HFF-Myc (cell line): ENCODE measurements at regions not wholly inside any gene's neighbourhood (a gene's known extent, or its start where the extent isn't known, plus 50 kb on each side); places are given as distances from the start of the nearest gene placed in this dataset.

Source experiments
- DNase-seq: peaks from one replicate; pipeline ENCODE4 v3.0.0-alpha.2; 2011; ENCODE audit warnings: low read depth; ENCODE audit errors: extremely low read depth
- H3K4me3 ChIP-seq: replicated peaks from 2 replicates; pipeline ENCODE4 v1.5.1; 2011; ENCODE audit warnings: low read depth, mild to moderate bottlenecking, control low read depth, low read length
- TF ChIP-seq, protein P1 (sequence below): IDR thresholded peaks from 2 replicates; pipeline ENCODE4 v1.5.1; 2012; ENCODE audit warnings: mild to moderate bottlenecking, low read depth, low read length, control low read depth; ENCODE audit errors: missing control alignments

DNA sequence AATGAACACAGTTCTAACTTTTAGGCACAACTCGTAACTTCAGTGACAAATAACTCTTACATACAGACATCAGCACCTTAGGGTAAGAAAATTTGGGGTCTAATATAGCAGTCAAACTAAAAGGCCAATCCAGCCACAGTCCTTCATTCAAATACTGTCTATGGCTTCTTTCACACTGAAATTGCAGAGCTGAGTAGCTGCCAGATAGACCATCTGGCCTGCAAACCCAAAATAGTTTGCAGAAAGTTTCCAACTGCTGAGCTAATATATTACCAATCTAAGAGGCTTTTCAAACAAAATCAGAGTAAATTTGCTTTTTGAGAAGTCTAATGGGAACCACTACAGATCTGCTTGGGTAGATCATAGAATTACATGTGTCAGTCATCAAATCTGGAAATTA is 183.4 kb downstream of the GALR1 start:
- H3K4me3 ChIP-seq: no peak overlapping the region
- DNase-seq: no peak
- TF ChIP-seq, protein P1, sequence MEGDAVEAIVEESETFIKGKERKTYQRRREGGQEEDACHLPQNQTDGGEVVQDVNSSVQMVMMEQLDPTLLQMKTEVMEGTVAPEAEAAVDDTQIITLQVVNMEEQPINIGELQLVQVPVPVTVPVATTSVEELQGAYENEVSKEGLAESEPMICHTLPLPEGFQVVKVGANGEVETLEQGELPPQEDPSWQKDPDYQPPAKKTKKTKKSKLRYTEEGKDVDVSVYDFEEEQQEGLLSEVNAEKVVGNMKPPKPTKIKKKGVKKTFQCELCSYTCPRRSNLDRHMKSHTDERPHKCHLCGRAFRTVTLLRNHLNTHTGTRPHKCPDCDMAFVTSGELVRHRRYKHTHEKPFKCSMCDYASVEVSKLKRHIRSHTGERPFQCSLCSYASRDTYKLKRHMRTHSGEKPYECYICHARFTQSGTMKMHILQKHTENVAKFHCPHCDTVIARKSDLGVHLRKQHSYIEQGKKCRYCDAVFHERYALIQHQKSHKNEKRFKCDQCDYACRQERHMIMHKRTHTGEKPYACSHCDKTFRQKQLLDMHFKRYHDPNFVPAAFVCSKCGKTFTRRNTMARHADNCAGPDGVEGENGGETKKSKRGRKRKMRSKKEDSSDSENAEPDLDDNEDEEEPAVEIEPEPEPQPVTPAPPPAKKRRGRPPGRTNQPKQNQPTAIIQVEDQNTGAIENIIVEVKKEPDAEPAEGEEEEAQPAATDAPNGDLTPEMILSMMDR: no peak

DNA sequence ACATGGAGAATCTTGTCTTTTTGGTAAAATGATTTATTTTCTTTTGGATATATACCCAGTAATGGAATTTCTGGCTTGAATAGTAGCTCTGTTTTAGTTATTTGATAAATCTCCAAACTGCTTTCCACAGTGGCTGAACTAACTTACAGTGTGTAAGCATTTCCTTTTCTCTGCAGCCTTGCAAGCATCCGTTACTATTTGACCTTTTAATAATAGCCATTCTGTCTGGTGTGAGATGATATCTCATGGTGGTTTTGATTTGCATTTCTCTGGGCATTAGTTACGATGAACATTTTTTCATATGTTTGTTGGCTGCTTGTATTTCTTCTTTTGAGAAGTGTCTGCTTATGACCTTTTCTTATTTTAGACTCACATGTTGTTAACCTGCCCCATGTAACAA is 190.2 kb downstream of the GALR1 start:
- DNase-seq: no peak
- TF ChIP-seq, protein P1: no peak
- no peak overlapping the region for H3K4me3 ChIP-seq

DNA sequence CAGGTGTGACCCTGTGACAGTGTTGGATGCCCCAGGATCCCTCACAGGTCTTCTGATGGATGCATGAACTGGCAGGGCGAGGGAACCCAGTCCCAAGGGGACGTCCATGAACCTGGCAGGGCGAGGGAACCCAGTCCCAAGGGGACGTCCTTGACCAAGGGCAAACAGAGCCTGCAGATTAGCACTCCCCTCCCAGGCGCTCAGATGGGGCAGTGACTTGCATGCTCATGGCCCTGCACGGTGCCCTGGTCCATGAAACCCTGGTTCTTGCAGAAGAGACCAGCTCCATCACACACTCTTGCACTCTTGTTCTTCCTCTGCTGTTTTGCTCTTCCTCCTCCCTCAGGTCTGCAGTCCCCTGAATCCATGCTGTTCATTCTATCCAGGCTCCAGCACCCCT is 192.7 kb downstream of the GALR1 start:
- no peak for DNase-seq
- H3K4me3 ChIP-seq: no peak overlapping the region
- TF ChIP-seq, protein P1: no peak

DNA sequence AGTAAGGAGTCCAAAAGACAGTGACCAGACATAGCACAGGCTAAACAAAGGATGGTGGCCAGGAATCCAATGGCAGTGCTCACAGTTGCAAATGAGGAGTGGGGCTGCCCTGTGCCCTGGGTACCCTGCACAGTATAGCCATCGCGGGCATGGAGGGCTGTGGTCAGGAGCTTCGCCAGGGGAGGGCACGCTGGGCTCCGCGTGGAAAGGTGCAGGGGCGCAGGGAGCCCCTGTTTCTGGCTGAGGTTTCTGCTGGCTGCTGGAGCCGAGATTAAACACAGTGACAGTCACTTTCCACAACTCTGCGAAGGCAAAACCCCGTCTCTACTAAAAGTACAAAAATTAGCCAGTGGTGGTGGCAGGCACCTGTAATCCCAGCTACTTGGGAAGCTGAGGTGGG is 194.7 kb downstream of the GALR1 start:
- H3K4me3 ChIP-seq: no peak overlapping the region
- TF ChIP-seq, protein P1: no peak
- DNase-seq: no peak

DNA sequence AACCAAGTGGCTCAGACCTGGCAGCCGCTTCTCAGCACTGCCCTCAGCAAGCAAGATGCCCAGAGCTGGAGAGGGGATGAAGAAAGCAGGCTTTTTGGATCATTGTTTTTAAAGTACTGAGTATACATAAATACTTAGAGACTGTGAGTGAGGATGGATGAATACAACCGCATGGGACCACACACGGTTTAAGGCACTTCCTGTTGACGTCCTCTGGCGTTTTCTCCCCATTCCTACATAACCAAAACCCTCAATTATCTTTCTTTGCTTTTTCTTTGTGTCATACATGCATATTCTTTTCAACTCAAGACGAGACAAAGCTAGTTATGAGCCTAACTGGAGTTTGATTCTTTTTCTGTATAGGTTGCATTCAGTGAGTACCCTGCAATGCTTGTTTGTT is 198.4 kb downstream of the GALR1 start:
- TF ChIP-seq, protein P1: no peak
- H3K4me3 ChIP-seq: no peak overlapping the region
- no peak for DNase-seq

DNA sequence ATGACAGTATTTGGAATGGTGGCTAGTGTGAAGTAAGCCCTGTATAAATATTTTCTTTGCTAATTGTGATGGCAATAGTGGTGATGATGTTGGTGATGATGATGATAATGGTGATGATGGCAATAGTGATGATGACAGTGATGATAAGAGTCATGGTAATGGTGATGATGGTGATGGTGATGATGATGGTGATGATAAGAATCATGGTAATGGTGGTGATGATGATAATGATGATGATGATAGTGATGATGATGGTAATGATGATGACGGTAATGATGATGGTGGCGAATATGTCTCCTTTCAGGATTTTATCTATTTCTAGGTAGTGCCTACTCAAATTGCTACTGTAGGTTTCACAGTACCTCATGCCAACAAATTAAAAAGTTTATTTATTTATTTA is 205.4 kb downstream of the GALR1 start:
- DNase-seq: no peak
- H3K4me3 ChIP-seq: no peak overlapping the region
- TF ChIP-seq, protein P1: no peak

DNA sequence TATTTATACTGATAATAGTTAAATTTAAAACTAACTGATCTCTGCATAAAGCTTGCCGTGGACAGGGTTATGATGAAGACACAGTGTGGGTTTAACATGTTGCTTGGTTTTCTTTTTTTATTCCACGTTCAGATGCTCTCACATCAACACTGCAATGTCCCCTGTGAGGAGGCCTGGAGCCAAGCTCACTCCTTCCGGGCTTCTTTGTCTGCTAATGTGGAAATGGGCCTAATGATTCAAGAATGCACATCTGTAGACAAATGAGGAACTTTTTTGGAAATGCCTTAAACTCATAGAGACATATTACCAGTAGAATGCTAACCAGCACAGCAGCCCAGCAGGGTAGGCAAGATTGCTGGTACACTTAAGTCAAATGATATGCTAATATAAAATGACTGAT is 208.0 kb downstream of the GALR1 start:
- DNase-seq: no peak
- TF ChIP-seq, protein P1: no peak
- H3K4me3 ChIP-seq: no peak overlapping the region
